H4 (cell line): ENCODE measurements at regions not wholly inside any gene's neighbourhood (a gene's known extent, or its start where the extent isn't known, plus 50 kb on each side); places are given as distances from the start of the nearest gene placed in this dataset.

Experiments used
- DNase-seq: peaks from one replicate; pipeline ENCODE4 v3.0.0-alpha.2; 2015; ENCODE audit warnings: low spot score

DNA sequence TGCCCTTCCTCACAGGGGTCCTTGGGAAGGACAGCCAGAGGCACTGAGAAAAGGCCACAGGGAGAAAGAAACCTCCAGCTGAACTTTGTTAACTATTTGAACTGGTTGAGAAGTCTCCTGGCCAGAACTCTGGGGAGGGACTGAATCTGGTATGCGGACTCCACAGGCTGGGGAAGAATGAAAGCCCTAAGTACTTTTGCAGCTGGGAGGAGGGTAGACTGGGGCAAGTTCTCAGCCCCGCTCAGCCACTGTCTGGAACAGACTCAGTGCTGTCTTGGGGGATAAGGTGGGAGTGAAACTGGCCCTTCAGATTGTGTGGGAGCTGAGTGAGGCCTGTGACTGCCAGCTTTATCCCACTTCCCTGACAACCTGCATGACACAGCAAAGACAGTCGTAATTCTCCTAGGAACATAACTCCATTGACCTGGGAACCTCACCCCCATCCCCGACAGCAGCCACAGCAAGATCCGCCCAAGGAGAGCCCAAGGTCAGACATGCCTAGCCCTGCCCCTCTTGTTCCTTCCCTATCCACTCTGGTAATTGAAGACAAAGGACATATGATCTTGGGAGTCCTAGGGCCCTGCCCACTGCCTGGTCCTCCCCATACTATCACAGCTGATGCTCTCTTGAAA, 475.1 kb upstream of the CNTN5 start:
- DNase-seq, result no peak

DNA sequence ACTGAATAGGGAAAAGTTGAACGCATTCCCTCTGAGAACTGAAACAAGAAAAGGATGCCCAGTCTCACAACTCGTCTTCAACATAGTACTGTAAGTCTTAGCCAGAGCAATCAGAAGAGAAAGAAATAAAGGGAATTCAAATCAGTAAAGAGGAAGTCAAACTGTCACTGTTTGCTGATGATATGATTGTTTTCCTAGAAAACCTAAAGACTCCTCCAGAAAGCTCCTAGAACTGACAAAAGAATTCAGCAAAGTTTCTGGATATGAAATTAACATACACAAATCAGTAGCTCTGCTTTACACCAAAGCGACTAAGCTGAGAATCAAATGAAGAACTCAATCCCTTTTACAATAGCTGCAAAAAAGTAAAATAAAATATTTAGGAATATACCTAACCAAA, 471.2 kb upstream of the CNTN5 start:
- no peak for DNase-seq

DNA sequence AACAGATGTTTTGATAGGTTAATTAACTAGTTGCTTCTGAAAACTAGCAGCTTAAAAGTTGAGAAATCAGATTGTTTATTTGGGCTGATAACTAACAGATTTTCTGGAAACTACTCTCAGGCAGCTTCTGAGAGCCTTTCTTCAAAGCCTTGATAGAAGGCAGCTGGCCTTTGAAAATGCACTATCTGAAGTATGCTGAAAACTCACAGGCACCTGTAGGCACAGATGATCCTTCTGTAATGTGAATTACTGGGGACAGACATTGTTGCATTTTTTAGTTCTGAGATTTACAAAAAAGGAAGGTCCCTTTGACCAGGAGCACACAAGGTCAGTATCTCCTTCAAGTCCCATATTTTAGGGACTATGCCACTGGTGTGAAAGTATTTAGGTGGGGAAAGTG, 460.8 kb upstream of the CNTN5 start:
- DNase-seq, result no peak

DNA sequence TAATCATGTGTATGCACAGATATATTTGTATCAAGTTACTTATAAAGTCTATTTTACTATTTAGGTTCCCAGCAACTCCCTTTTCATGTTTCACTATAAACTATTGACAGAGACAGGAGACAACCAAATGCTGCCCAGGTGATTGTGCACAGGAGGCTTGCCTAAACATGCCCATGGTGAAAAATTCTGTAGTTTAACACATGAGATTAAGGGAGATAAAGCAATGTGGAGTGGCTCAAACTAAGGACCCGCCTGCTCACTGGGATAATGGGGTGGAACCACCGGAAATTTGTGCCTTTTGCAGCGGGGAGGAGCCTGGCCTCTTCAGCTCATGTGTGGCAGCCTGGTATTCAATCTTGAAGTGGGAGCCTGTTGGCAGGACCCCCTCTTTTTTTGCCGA, 459.5 kb upstream of the CNTN5 start:
- DNase-seq, result no peak

DNA sequence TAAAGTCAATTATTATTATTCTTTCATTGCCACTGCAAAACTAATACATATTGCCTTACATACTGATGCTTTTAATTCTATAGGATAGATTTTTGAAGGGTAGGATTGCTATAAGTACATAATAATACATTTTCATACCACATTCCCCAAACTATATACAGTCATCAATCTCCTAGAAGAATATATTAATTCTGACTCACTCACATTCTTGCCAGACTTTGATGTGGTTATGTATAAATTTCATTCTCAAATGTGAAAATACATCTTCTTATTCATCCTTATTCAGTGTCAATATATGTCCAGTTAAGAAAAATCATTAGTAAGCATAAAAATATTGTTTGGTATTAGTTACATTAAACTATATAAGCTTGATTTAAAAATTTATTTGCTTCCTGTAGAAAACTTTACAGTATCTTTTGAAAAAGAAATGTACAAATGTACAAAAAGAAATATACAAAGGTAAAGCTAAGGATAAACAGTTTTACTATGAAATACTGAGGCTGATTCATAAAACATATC, 458.8 kb upstream of the CNTN5 start:
- DNase-seq, result no peak

DNA sequence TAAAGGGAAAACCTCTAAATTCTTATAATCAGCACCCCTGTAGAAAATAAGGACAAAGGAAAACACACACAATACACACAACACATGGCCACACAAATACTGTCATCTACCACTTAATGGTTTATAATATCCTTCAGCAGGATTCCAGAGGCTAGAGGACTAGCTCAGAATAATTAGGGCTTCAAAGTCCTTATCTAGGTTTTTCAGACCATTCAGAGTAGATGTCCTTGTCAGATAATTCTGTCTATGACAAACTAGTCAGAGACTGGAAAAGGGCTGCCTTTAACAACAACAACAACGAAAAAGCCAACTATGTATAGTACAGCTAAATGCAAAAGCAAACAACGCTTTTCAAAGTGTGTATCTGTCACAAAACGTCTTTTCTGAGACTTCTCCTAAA, 456.5 kb upstream of the CNTN5 start:
- DNase-seq, result no peak

DNA sequence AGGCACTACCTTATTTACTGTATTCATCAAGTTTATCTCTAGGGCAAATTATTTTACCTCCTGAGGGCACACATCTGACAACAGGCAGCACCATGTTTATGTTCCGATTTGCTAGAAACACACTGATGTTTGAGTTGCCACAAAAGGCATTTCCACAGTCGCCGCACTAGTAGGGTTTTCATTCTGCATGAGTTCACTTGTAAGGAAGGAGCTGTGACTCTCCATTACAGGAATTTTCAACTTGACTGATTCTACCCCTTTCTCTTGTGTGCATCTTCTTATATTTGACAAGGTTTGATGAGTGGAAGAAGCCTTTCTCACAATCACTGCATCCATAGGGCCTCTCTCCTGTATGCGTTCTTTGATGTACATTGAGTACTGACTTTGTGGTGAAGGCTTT, 455.9 kb upstream of the CNTN5 start:
- no peak for DNase-seq

DNA sequence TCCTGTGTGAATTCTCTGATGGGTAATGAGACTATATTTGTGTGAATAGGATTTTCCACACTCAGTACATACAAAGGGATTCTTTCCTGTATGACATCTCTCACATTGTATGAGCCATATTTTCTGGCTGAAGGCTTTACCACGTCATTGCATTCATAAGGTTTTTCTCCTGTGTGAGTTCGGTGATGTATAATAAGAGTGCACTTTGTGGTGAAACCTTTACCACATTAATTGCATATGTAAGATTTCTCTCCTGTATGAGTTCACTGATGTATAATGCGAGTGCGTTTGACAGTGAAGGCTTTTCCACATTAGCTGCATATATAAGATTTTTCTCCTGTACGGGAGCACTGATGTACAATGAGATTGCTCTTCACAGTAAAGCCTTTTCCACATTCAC, 455.4 kb upstream of the CNTN5 start:
- no peak for DNase-seq

DNA sequence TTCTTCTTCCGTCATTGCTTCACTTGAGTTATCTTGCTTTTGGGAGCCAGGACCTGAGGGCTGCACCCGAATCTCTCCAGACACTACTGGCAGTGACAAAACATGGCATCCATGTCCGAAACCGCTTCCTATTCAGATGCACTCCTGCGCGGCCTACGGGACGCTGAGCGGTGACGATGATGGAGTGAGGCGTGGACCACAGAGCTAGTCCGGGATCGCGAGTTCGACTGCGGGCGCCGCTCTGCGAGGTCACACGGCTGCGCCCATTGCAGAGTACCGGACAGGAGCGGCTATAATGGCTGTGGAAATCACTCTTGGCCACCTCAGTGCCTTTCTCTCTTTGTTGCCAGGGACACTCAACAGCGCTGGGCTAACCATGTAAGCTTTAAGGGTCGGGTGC, 453.8 kb upstream of the CNTN5 start:
- no peak for DNase-seq

DNA sequence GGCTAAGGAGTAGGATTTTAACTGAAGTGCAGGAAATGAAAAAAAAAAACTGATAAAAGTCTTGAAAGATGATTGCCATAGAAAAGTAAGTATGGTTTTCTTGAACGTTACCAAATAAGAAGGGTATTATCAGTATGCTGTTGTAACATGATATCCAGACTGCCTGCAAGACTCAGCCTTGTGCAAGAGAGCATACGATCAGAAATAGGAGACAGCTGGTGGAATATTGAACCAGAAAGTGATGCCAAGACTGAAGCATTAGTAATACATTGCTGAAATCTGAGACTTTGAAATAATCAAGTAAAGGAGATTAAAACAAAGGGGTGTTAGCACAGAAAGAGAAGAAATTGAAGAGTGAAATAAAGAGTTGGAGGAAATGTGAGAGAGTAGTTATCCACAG, 452.7 kb upstream of the CNTN5 start:
- DNase-seq, result no peak

DNA sequence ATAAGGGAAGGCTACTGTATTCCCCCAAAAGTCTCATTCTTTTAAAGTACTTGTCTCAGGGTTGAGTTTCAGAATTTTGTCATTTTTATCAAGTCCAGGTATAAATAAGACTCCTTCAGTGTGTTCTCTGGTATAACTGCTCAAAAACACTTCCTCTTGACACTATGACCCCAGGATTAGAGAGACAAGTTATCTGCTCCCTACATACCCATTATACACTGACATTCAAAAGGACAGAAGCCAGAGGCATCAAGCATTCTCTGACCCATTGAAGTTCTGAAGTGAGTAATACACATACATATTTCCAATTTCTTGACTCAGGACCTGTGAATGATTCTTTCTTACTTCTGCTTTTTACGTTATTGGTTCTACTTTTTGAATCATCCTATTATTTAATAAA, 447.8 kb upstream of the CNTN5 start:
- DNase-seq, result no peak

DNA sequence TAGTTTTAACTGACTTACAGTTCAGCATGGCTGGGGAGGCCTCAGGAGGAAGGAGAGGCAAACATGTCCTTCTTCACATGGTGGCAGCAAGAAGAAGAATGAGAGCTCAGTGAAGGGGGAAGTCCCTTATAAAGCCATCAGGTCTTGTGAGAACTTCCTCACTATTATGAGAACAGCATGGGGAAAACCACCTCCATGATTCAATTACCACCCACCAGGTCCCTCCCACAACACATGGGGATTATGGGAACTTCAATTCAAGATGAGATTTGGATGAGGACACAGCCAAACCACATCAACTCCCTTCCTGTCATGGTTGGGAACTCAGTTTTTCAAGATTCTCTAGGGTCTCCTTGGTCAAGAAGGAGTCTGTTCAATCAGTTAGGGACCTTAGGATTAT, 432.9 kb upstream of the CNTN5 start:
- DNase-seq, result no peak

DNA sequence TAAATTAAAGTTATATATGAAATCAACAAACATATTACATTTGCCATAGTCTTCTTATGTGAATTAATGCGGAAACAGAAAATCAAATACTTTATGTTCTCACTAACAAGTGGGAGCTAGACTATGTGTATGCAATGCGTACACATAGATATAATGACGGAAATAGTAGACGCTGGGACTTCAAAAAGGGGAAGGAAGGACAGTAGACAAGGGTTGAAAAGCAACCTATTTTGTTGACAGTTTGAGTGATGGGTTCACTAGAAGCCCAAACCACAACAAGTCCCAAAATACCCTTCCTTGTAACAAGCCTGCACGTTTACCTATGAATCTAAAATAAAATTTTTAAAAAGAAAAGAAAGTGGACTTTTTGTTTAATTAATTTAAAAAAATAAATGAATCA, 430.8 kb upstream of the CNTN5 start:
- no peak for DNase-seq

DNA sequence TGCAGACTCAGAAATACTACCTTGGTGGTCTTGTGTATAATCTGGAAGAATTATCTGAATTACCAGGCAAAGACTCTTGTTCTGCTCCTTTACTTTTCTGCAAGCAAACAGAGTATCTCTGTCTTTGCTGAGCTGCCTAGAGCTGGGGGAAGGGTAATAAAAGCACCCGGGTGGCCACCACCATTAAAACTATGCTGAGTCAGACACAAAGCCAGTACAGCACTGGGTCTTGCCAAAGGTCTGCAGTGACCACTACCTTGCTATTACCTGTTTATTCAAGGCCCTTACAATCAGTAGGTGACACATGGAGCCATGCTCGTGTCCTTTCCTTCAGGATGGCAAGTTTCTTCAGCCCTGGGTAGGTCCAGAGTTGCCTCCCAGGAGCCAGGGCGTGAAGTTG, 420.6 kb upstream of the CNTN5 start:
- no peak for DNase-seq

DNA sequence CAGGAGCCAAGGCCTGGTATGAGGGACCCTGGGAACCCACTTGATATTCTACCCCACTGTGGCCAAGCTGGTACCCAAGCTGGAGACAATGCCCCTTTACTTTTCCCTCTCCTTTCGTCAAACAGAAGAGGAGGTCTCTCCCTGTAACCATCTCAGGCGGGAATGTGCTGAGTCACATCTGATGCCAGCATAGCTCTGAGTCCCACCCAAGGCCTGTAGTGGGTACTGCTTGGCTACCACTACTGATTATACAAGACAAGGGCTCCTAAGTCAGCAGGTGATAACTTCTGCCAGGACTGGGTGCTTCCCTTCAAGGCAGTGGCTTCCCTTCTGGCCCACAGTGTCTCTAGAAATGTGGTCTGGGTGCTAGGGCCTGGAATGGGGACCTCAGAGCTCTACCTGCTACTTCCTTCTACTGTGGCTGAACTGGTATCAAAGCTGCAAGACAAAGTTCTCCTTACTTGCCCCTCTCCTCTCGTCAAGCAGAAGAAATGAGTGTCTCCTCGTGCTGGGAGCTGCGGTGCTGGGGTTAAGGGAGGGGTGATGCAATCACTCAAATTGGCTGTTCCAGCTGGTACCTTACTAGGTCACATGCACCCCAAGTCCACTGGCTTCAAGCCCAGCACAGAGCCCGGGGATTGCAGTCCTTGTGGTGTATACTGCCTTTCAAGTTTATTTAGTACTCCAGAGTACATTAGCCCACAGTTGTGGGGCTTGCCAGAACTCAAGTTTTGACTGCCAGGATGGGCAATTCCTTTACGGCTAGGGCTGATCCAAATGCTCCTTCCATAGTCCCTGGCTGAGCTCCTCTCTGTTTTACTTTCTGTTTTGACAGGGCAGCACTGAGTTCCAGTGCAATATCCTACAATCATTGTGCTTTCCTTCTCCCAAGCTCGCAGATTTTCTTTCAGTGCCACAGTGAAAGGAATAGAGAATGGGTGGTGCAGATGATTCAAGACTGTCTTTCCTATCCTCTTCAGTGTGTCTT, 419.7 kb upstream of the CNTN5 start:
- DNase-seq, result peak; percentile 63

DNA sequence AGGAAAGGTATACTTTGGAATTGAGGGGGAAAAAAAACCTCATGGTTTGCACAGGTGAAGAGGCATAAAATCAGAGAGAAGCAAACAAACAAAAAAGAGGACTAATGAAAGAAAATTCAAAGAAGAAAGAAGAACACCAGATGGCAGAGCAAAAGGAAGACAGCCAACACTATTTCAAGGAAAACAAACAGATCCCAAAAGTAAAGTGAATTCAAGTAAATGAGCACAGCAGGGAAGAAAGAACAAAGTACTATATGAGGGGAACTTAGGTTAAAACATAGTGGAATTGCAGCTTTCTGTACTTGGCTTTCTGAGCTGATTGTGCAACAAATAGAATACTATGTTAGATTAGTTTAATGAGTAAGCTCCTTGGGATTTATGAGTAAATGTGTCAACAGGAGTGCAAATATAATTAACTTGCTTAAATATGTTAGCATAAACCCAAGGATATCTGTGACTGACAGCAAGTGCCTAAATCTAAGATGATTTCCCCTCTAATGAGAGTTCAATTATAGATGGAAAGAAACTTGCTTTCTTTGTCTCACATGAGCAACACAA, 404.6 kb upstream of the CNTN5 start:
- DNase-seq, result no peak

DNA sequence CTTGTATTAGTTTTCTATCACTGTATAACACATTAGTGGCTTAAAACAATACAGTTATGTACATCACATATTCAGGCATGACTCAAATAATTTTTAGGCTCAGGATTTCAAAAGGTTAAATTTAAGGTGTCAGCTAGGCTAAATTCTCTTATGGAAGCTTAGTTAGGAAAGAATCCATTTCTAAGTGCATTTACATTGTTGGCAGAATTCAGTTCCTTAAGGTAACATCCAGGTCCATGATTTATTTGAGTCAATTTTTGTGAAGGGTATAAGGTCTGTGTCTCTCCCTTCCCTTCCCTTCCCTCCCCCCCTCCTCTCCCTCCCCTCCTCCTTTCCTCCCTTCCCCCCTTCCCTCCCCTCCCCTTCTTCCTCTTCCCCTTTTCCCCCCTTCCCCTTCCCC, 399.0 kb upstream of the CNTN5 start:
- no peak for DNase-seq

DNA sequence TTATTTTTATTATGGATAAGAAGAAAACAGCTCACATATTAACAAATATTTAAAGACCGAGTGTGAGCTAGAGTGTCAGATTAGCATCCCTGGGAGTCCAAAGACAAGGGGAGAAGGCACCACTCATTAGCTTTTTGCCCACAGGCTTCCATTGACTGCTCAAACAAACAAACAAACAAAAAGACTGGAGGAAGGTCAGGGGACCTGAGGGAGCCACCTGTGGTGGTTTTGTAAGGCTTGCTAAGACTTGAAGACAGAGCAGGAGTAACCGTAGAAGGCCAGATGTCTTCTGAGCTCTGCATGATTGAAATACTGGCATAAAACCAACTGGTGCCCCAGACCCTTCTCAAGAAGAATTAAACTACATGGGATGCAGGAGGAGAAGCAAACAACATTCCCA, 395.2 kb upstream of the CNTN5 start:
- DNase-seq, result no peak

DNA sequence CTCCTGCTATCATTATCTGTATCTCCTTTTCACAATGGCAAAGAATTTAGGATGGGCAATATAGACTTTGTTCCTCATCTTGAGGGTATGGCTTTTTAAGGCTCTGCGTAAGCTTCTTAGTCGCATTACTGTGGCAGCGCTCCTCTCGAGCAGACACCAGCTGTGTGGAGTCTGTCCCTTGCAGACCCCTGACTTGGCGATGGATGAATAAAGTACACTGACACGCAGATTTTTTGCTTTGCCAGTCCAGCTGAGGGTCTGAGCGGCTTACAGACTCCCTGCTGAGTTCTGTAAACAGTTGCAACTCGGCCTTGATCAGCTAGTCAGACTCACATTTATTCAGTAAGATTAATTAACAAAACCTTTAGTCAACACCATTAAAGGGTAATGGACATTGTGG, 390.0 kb upstream of the CNTN5 start:
- no peak for DNase-seq

DNA sequence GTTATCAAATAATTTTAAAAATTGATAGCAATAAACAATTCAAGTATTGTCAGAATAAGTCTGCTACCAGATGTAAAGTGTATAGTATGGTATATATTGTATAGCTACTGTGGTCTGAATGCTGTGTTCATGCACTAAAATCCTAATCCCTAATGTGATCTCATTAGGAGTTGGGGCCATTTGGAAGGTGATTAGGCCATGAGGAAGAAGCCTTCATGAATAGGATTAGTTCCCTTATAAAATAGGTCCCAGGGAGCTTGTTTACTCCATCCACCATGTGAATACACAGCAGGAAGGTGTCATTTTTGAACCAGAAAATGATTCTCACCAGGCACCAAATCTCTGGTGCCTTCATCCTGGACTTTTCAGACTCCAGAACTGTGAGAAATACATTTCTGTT, 363.0 kb upstream of the CNTN5 start:
- DNase-seq, result no peak

DNA sequence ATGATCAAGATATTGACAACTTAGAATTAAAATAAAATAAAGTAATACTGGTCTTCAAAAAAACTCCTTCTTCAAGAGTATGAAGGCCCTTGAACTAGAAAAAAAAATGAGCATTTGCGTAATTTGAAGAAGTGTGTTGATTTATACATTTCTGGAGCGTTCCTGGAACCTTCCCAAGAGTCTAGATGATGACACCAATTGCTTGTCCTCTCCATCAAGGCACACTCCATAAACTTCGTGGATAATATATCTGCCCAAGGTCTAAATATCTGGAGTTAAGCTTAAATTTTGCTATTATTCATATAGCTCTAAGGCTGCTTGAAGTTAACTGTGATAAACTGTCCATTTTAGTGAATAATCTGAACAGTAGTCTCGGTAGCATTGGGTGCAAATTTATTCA, 361.3 kb upstream of the CNTN5 start:
- DNase-seq, result no peak

DNA sequence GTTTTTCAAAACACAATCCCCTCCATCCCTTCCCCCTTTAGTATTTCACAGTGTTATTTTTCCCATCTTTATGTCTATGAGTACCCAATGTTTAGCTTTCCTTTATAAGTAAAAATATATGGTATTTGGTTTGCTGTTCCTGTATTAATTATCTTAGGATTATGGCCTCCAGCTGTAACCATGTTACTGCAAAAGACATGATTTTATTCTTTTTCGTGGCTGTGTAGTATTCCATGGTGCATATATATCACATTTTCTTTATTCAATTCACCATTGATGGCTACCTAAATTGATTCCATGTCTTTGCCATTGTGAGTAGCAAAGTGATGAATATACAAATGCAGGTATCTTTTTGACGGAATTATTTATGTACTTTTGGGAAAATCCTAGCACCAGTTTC, 346.4 kb upstream of the CNTN5 start:
- no peak for DNase-seq

DNA sequence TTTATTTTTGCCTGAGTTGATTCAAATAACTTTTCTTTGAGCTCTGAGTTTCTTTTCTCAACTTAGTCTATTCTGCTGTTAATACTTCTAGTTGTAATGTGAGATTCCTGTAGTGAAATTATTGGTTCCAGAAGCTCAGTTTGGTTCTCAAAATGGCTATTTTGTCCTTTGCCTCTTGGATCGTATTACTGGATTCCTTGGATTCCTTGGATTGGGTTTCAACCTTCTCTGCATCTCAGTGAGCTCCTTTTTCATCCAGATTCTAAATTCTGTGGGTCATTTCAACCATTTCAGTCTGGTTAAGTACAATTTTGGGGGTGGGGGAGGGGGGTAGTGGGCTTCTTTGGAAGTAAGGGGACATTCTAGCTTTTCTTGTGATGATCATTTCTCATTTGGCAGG, 341.1 kb upstream of the CNTN5 start:
- DNase-seq, result no peak
